ENCODE measurements at regions not wholly inside any gene's neighbourhood (a gene's known extent, or its start where the extent isn't known, plus 50 kb on each side); places are given as distances from the start of the nearest gene placed in this dataset.

GRCh38 chr10:130371156-130371555 is 235.0 kb downstream of the GLRX3 start:
- Histone ChIP-seq H3K27me3 (ENCODE audit: insufficient read depth, low read length) (no peaks in the 10 kb centered on the region), H2BK20ac (ENCODE audit: low read depth, low read length, poor library complexity, severe bottlenecking) (no peak overlapping the region), H3K23me2 (ENCODE audit: insufficient read length, low read depth, low read length, poor library complexity, severe bottlenecking) (no peaks in the 10 kb centered on the region), H3K56ac (ENCODE audit: insufficient read length, low read depth, low read length) (no peak overlapping the region), H2BK120ac (ENCODE audit: low read depth, low read length, poor library complexity, severe bottlenecking) (no peak overlapping the region), H2AFZ (ENCODE audit: low read length) (no peak overlapping the region), H3K4me2 (ENCODE audit: insufficient read depth, insufficient read length, low read length) (no peak overlapping the region), H3K9ac (ENCODE audit: extremely low read depth, insufficient read length, low read length) (no peak overlapping the region), H3T11ph (ENCODE audit: low read length) (no peak overlapping the region), H3K4me1 (ENCODE audit: insufficient read depth, low read length) (no peaks in the 10 kb centered on the region), H3K18ac (ENCODE audit: insufficient read length, low read depth, low read length) (no peak overlapping the region), H2BK5ac (ENCODE audit: insufficient read length, low read length) (no peak overlapping the region), H3K4ac (ENCODE audit: low read depth, low read length) (no peak overlapping the region), H3K79me2 (ENCODE audit: insufficient read depth, low read length) (no peaks in the 10 kb centered on the region), H3K79me1 (ENCODE audit: insufficient read depth, low read depth, low read length, poor library complexity, severe bottlenecking) (no peaks in the 10 kb centered on the region), H3K27ac (ENCODE audit: insufficient read length, low read depth, low read length) (no peak overlapping the region), H2BK12ac (ENCODE audit: insufficient read length, low read depth, low read length) (no peak overlapping the region), H3K9me3 (ENCODE audit: control insufficient read depth, low read depth, low read length) (no peaks in the 10 kb centered on the region), H4K8ac (replicated peaks; ENCODE audit: insufficient read length, low read depth, low read length) (no peak overlapping the region), H3K14ac (ENCODE audit: insufficient read depth, low read length) (no peak overlapping the region), H4K20me1 (ENCODE audit: control insufficient read depth, insufficient read depth, insufficient read length) (no peaks in the 10 kb centered on the region), H2AK5ac (ENCODE audit: insufficient read length, low read length) (no peak overlapping the region), H4K5ac (ENCODE audit: insufficient read length, low read depth, low read length) (no peak overlapping the region), H4K91ac (ENCODE audit: insufficient read length, low read depth, low read length) (no peak overlapping the region), H3K23ac (ENCODE audit: insufficient read length, low read depth, low read length) (no peak overlapping the region), H2BK15ac (ENCODE audit: low read depth, low read length) (no peak overlapping the region)
- Mint-ChIP-seq H3K27me3 (ENCODE audit: low read depth) (peaks cover 4% of the 10 kb centered on the region), H3K36me3 (ENCODE audit: insufficient read depth in 1 of 3, low read depth in 3 of 3) (no peaks in the 10 kb centered on the region), H3K4me1 (peaks cover 0 to 3% of the 10 kb centered on the region in 2 experiments; a peak in 1 of 4 replicates), H3K4me3 (no peak overlapping the region), H3K9me3 (no peaks in the 10 kb centered on the region; a peak in 1 of 5 replicates), H3K27ac (no peak overlapping the region; a peak in 1 of 7 replicates)
- no peak for DNase-seq
- no peak for TF ChIP-seq CTCF (conservative IDR thresholded peaks at IDR 0.05)
- no CpG with 5 or more reads among the region's 6 CpGs for WGBS (ENCODE audit: extremely low coverage, insufficient read length, low lambda C conversion rate)

Measured in H9 (cell line).